PC-9 (cell line): ENCODE measurements at regions not wholly inside any gene's neighbourhood (a gene's known extent, or its start where the extent isn't known, plus 50 kb on each side); places are given as distances from the start of the nearest gene placed in this dataset.

Experiments used
- BruUV-seq: library from RNA; stranded (reverse); fragments of 400-500 nt; replicated peaks from 2 replicates; lab custom pipeline; 2021; lab: Mats Ljungman, UMichigan
- CTCF ChIA-PET: fragments of 300-600 bp; sonication (Branson Sonifier 250); formaldehyde crosslinking; loops from one replicate; lab custom pipeline; 2022; ENCODE audit warnings: antibody characterized with exemption; lab: Charles Lee
- POLR2A ChIA-PET: fragments of 300-600 bp; sonication (Branson Sonifier 250); formaldehyde crosslinking; loops from one replicate; lab custom pipeline; 2022; ENCODE audit warnings: antibody characterized with exemption; ENCODE audit not compliant: unreplicated experiment; lab: Charles Lee
- DNase-seq, 2 experiments: peaks; one replicate each; pipeline versions ENCODE4 v3.0.0 to v3.0.0-alpha.2; 2015 to 2022; ENCODE audit warnings: mixed read lengths in 1 of 2
- H2AFZ ChIP-seq: fragments of 200-600 bp; sonication (generic); 2 replicates; pipeline ENCODE4 v1.8.1; 2017; ENCODE audit warnings: antibody characterized with exemption
- H3F3A ChIP-seq: fragments of 200-600 bp; sonication (generic); 2 replicates; pipeline ENCODE4 v1.8.1; 2017; ENCODE audit warnings: antibody characterized with exemption, mild to moderate bottlenecking, low read depth; ENCODE audit not compliant: insufficient read depth
- H3K27ac ChIP-seq: fragments of 200-600 bp; sonication (generic); 2 replicates; pipeline ENCODE4 v1.6.1; 2016; ENCODE audit warnings: mixed run types
- H3K27me3 ChIP-seq: fragments of 200-600 bp; sonication (generic); 2 replicates; pipeline ENCODE4 v1.6.1; 2016; ENCODE audit warnings: low read depth, mixed run types; ENCODE audit not compliant: insufficient read depth
- H3K36me3 ChIP-seq: fragments of 200-600 bp; sonication (generic); 2 replicates; pipeline ENCODE4 v1.6.1; 2016; ENCODE audit warnings: low read depth, mixed run types
- H3K4me1 ChIP-seq: fragments of 200-600 bp; sonication (generic); replicated peaks from 2 replicates; pipeline ENCODE4 v1.6.1; 2016; ENCODE audit warnings: mixed run types; ENCODE audit not compliant: insufficient read depth
- H3K4me2 ChIP-seq: fragments of 200-600 bp; sonication (generic); 2 replicates; pipeline ENCODE4 v1.6.1; 2017; ENCODE audit warnings: mixed run types
- H3K4me3 ChIP-seq: fragments of 200-600 bp; sonication (generic); 2 replicates; pipeline ENCODE4 v1.6.1; 2016; ENCODE audit warnings: mixed run types
- H3K79me2 ChIP-seq: fragments of 200-600 bp; sonication (generic); 2 replicates; pipeline ENCODE4 v1.6.1; 2017; ENCODE audit warnings: low read depth, mixed run types
- H3K9me2 ChIP-seq: fragments of 200-600 bp; sonication (generic); 2 replicates; pipeline ENCODE4 v1.8.1; 2017; ENCODE audit warnings: mild to moderate bottlenecking; ENCODE audit not compliant: insufficient read depth
- H3K9me3 ChIP-seq: fragments of 200-600 bp; sonication (generic); 2 replicates; pipeline ENCODE4 v1.8.1; 2016; ENCODE audit warnings: low read depth; ENCODE audit not compliant: insufficient read depth
- H4K20me1 ChIP-seq: fragments of 200-600 bp; sonication (generic); 2 replicates; pipeline ENCODE4 v1.8.1; 2017; ENCODE audit not compliant: insufficient read depth
- EZH2 ChIP-seq: fragments of 200-600 bp; sonication (generic); IDR thresholded peaks from 2 replicates; pipeline ENCODE4 v1.8.0; 2017; ENCODE audit warnings: antibody characterized with exemption, low read depth
- intact Hi-C: fragments of 100-400 bp; cut with micrococcal nuclease; formaldehyde crosslinking; loops from one replicate; pipeline ENCODE4 v1.10.0; 2022; ENCODE audit not compliant: unreplicated experiment
- TF ChIP-seq, protein P1 (sequence below): fragments of 200-600 bp; sonication (generic); conservative IDR thresholded peaks from 2 replicates; pipeline ENCODE4 v1.6.1; 2017; ENCODE audit warnings: mixed run types, antibody characterized with exemption, mild to moderate bottlenecking, moderate library complexity

GRCh38 chrX:68983004-68983857, 154.4 kb downstream of the EFNB1 start:
- TF ChIP-seq, protein P1, sequence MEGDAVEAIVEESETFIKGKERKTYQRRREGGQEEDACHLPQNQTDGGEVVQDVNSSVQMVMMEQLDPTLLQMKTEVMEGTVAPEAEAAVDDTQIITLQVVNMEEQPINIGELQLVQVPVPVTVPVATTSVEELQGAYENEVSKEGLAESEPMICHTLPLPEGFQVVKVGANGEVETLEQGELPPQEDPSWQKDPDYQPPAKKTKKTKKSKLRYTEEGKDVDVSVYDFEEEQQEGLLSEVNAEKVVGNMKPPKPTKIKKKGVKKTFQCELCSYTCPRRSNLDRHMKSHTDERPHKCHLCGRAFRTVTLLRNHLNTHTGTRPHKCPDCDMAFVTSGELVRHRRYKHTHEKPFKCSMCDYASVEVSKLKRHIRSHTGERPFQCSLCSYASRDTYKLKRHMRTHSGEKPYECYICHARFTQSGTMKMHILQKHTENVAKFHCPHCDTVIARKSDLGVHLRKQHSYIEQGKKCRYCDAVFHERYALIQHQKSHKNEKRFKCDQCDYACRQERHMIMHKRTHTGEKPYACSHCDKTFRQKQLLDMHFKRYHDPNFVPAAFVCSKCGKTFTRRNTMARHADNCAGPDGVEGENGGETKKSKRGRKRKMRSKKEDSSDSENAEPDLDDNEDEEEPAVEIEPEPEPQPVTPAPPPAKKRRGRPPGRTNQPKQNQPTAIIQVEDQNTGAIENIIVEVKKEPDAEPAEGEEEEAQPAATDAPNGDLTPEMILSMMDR: no peak
- TF ChIP-seq EZH2: no peak
- Histone ChIP-seq H3K79me2 (no peaks in the 10 kb centered on the region), H3K4me3 (no peak overlapping the region), H3K4me2 (no peak overlapping the region), H3K27me3 (no peaks in the 10 kb centered on the region), H3K9me3 (no peaks in the 10 kb centered on the region), H3K4me1 (0 out of 2 replicates have a peak, but pooled peaks cover 6% of the 10 kb centered on the region), H3F3A (no peaks in the 10 kb centered on the region), H3K9me2 (no peaks in the 10 kb centered on the region), H4K20me1 (no peaks in the 10 kb centered on the region), H2AFZ (no peak overlapping the region), H3K36me3 (no peaks in the 10 kb centered on the region), H3K27ac (no peak overlapping the region)
- ChIA-PET POLR2A (no interaction called here), CTCF (no interaction called here)
- intact Hi-C loops: no loop called here
- no peak for DNase-seq
- BruUV-seq: no TSS peak

DNA sequence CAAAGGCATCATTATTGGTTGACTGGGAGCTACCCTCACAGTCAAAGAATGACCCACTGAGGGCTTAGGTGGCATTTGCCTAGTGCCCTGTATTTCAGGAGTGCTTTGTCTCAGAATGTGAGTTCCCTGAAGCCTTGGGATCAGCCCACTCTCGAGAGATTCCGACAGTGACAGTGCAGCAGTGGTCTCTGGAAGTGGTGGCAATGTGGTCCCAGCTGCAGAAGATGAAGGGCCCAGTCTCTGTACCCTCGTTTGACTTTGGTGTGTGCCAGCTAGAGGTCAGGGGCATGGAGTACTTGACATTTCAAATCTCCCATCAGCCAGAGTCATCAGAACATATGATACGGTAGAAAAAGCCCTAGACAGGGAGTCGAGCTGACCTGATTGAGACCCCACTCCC, 153.7 kb downstream of the EFNB1 start:
- H4K20me1 ChIP-seq: no peaks in the 10 kb centered on the region
- ChIA-PET POLR2A (interaction anchor here (0.6 to 1.0 kb wide), 2 partner anchors 151 to 154 kb away, joined by 4 to 16 read pairs; partner anchors contain the start of gene EFNB1), CTCF (interaction anchor here (0.9 kb wide), 1 partner anchor 154 kb away, joined by 3 read pairs; the partner anchor contains the start of gene EFNB1)
- 0 out of 2 replicates have a peak, but pooled peaks cover 6% of the 10 kb centered on the region for H3K4me1 ChIP-seq
- no peaks in the 10 kb centered on the region for H3K79me2 ChIP-seq
- no peaks in the 10 kb centered on the region for H3K9me3 ChIP-seq
- no peak overlapping the region for H3K4me3 ChIP-seq
- no peaks in the 10 kb centered on the region for H3K9me2 ChIP-seq
- TF ChIP-seq EZH2: no peak
- TF ChIP-seq, protein P1: no peak
- no peak overlapping the region for H2AFZ ChIP-seq
- no TSS peak for BruUV-seq
- H3K27ac ChIP-seq: no peak overlapping the region
- no peak for DNase-seq
- intact Hi-C loops: no loop called here
- no peaks in the 10 kb centered on the region for H3K36me3 ChIP-seq
- H3F3A ChIP-seq: no peaks in the 10 kb centered on the region
- no peak overlapping the region for H3K4me2 ChIP-seq
- H3K27me3 ChIP-seq: no peaks in the 10 kb centered on the region

DNA sequence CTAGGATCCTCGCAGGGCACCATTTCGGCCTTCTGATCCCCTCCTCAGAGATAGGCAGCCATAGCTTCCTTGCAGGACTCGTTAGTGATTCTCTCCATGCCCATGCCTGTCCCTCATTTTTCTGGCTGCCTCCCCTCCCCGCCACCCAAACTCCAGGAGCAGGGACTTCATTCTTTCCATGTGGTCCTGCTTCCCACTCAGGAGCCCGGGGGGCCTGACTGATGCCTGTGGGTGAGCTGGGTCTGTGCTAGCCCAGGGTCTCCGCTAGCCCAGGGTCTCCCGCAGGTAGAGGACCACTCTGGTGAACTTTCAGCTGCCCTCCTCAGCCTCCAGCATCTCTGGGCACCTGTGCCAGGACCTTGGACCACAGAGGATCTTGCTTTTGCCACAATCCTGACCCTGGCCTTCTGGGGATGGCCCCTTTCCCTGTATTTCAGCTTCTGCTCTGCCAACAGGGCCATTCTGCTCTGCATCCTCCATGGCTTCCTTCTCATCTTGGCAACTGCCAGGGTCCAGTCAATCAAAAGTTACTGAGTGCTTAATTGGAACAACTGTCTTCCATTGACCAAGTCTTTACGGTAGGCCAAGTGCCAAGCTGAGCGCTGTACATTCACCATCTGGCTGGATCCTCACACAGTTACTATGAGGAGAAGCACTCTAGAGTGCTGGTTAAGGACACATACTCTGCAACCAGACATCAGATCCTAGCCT, 152.2 kb downstream of the EFNB1 start:
- Histone ChIP-seq H3K36me3 (no peaks in the 10 kb centered on the region), H3F3A (no peaks in the 10 kb centered on the region), H3K79me2 (no peaks in the 10 kb centered on the region), H2AFZ (no peak overlapping the region), H3K27me3 (no peaks in the 10 kb centered on the region), H3K27ac (no peak overlapping the region), H3K9me2 (no peaks in the 10 kb centered on the region), H3K4me1 (0 out of 2 replicates have a peak, but pooled peaks cover 6% of the 10 kb centered on the region), H4K20me1 (no peaks in the 10 kb centered on the region), H3K4me2 (no peak overlapping the region), H3K9me3 (no peaks in the 10 kb centered on the region), H3K4me3 (no peak overlapping the region)
- POLR2A ChIA-PET: no interaction called here
- no TSS peak for BruUV-seq
- no peak for DNase-seq
- TF ChIP-seq, protein P1: no peak
- no peak for TF ChIP-seq EZH2
- intact Hi-C loops: no loop called here
- CTCF ChIA-PET: no interaction called here
